HG03457 (cell line): ENCODE measurements at regions not wholly inside any gene's neighbourhood (a gene's known extent, or its start where the extent isn't known, plus 50 kb on each side); places are given as distances from the start of the nearest gene placed in this dataset.

ENCODE experiments used
- ATAC-seq: cut with Tn5 transposase; IDR thresholded peaks from one replicate; pipeline ENCODE4 v1.9.1; 2021; ENCODE audit warnings: moderate number of reproducible peaks; ENCODE audit not compliant: unreplicated experiment

GRCh38 chr6:20023549-20024315 lies 186.6 kb downstream of the ID4 start:
- ATAC-seq, result peak; percentile 89

GRCh38 chr6:20024316-20024673 lies 187.1 kb downstream of the ID4 start:
- ATAC-seq, result no peak

- no peak for ATAC-seq
Observed at GRCh38 chr6:20024978-20025377, 187.3 kb downstream of the MBOAT1 start.

GRCh38 chr6:20025681-20026080 lies 186.6 kb downstream of the MBOAT1 start:
- no peak for ATAC-seq

- ATAC-seq, result no peak
Observed at GRCh38 chr6:20028143-20028542, 184.1 kb downstream of the MBOAT1 start.

- ATAC-seq, result no peak
Observed at GRCh38 chr6:20028562-20028961, 183.7 kb downstream of the MBOAT1 start.

- no peak for ATAC-seq
Observed at GRCh38 chr6:20029979-20030378, 182.3 kb downstream of the MBOAT1 start.

GRCh38 chr6:20031342-20031741 lies 180.9 kb downstream of the MBOAT1 start:
- ATAC-seq, result no peak

GRCh38 chr6:20033697-20034407 lies 178.4 kb downstream of the MBOAT1 start:
- no peak for ATAC-seq

GRCh38 chr6:20034408-20034769 lies 177.9 kb downstream of the MBOAT1 start:
- ATAC-seq, result no peak

GRCh38 chr6:20036141-20036677 lies 176.1 kb downstream of the MBOAT1 start:
- ATAC-seq, result no peak

GRCh38 chr6:20038410-20039204 lies 173.7 kb downstream of the MBOAT1 start:
- ATAC-seq, result no peak

- no peak for ATAC-seq
Observed at GRCh38 chr6:20044883-20045282, 167.4 kb downstream of the MBOAT1 start.
